Glutamatergic neuron (in vitro differentiated cells): ENCODE measurements at regions not wholly inside any gene's neighbourhood (a gene's known extent, or its start where the extent isn't known, plus 50 kb on each side); places are given as distances from the start of the nearest gene placed in this dataset.

Experiments used
- DNase-seq: peaks from one replicate; pipeline ENCODE4 v3.0.0; 2022
- H3K27ac Mint-ChIP-seq: one replicate; pipeline ENCODE4 v1.8.0; 2020; ENCODE audit warnings: mild to moderate bottlenecking, mixed read lengths, inconsistent platforms; ENCODE audit not compliant: unreplicated experiment
- H3K27me3 Mint-ChIP-seq: one replicate; pipeline ENCODE4 v1.8.0; 2020; ENCODE audit warnings: mild to moderate bottlenecking, moderate library complexity, mixed read lengths, inconsistent platforms; ENCODE audit not compliant: unreplicated experiment
- H3K36me3 Mint-ChIP-seq: one replicate; pipeline ENCODE4 v1.8.0; 2020; ENCODE audit warnings: mild to moderate bottlenecking, mixed read lengths, inconsistent platforms; ENCODE audit not compliant: unreplicated experiment
- H3K4me1 Mint-ChIP-seq: one replicate; pipeline ENCODE4 v1.8.0; 2020; ENCODE audit warnings: mild to moderate bottlenecking, low read depth, mixed read lengths, inconsistent platforms; ENCODE audit not compliant: unreplicated experiment
- H3K4me3 Mint-ChIP-seq: one replicate; pipeline ENCODE4 v1.8.0; 2020; ENCODE audit warnings: mild to moderate bottlenecking, mixed read lengths, inconsistent platforms; ENCODE audit not compliant: unreplicated experiment
- H3K9me3 Mint-ChIP-seq: one replicate; pipeline ENCODE4 v1.8.0; 2020; ENCODE audit warnings: mild to moderate bottlenecking, moderate library complexity, mixed read lengths, inconsistent platforms; ENCODE audit not compliant: unreplicated experiment
- CTCF ChIP-seq: fragments of 200-600 bp; sonication (generic); IDR thresholded peaks from one replicate; pipeline ENCODE4 v1.5.0; 2021; ENCODE audit not compliant: partially characterized antibody, unreplicated experiment

GRCh38 chr1:4523551-4523950 is 130.9 kb upstream of the AJAP1 start:
- no peak for DNase-seq
- peaks cover 21% of the 10 kb centered on the region for H3K9me3 Mint-ChIP-seq
- TF ChIP-seq CTCF, result no peak
- H3K4me1 Mint-ChIP-seq, result no peaks in the 10 kb centered on the region
- H3K4me3 Mint-ChIP-seq, result no peak overlapping the region
- no peak overlapping the region for H3K27ac Mint-ChIP-seq
- peaks cover 3% of the 10 kb centered on the region for H3K27me3 Mint-ChIP-seq
- peaks cover 4% of the 10 kb centered on the region for H3K36me3 Mint-ChIP-seq

- TF ChIP-seq CTCF, result no peak
- Mint-ChIP-seq H3K9me3 (peaks cover 20% of the 10 kb centered on the region), H3K27me3 (peaks cover 2% of the 10 kb centered on the region), H3K36me3 (no peaks in the 10 kb centered on the region), H3K4me1 (no peaks in the 10 kb centered on the region), H3K4me3 (no peak overlapping the region), H3K27ac (no peak overlapping the region)
- no peak for DNase-seq
Observed at GRCh38 chr1:4526747-4527146, 127.7 kb upstream of the AJAP1 start.

- no peak for TF ChIP-seq CTCF
- H3K4me1 Mint-ChIP-seq, result no peaks in the 10 kb centered on the region
- H3K27me3 Mint-ChIP-seq, result peaks cover 2% of the 10 kb centered on the region
- no peak overlapping the region for H3K4me3 Mint-ChIP-seq
- peaks cover 20% of the 10 kb centered on the region for H3K9me3 Mint-ChIP-seq
- DNase-seq, result no peak
- H3K36me3 Mint-ChIP-seq, result no peaks in the 10 kb centered on the region
- H3K27ac Mint-ChIP-seq, result no peak overlapping the region
Observed at GRCh38 chr1:4527819-4528218, 126.6 kb upstream of the AJAP1 start.

- no peaks in the 10 kb centered on the region for H3K36me3 Mint-ChIP-seq
- no peak for TF ChIP-seq CTCF
- no peak overlapping the region for H3K4me3 Mint-ChIP-seq
- peaks cover 18% of the 10 kb centered on the region for H3K9me3 Mint-ChIP-seq
- no peaks in the 10 kb centered on the region for H3K4me1 Mint-ChIP-seq
- no peak overlapping the region for H3K27ac Mint-ChIP-seq
- DNase-seq, result no peak
- H3K27me3 Mint-ChIP-seq, result peaks cover 2% of the 10 kb centered on the region
Observed at GRCh38 chr1:4528590-4528989, 125.8 kb upstream of the AJAP1 start.

- peaks cover 2% of the 10 kb centered on the region for H3K27me3 Mint-ChIP-seq
- H3K27ac Mint-ChIP-seq, result no peak overlapping the region
- H3K4me1 Mint-ChIP-seq, result no peaks in the 10 kb centered on the region
- no peak for DNase-seq
- TF ChIP-seq CTCF, result no peak
- H3K4me3 Mint-ChIP-seq, result no peak overlapping the region
- H3K36me3 Mint-ChIP-seq, result no peaks in the 10 kb centered on the region
- H3K9me3 Mint-ChIP-seq, result peaks cover 17% of the 10 kb centered on the region
Observed at GRCh38 chr1:4529446-4530165, 124.8 kb upstream of the AJAP1 start.
